ENCODE measurements at regions not wholly inside any gene's neighbourhood (a gene's known extent, or its start where the extent isn't known, plus 50 kb on each side); places are given as distances from the start of the nearest gene placed in this dataset.

- no peaks in the 10 kb centered on the region for H3K36me3 ChIP-seq (ENCODE audit: control insufficient read depth in 2 of 2, extremely low read depth in 1 of 2, insufficient read depth in 2 of 2, low read length in 2 of 2)
- no peak overlapping the region for H3K4me3 ChIP-seq (replicated peaks in 1 of 3; ENCODE audit: insufficient read depth in 1 of 3, low read depth in 1 of 3, low read length in 3 of 3)
- no peak overlapping the region for H2AFZ ChIP-seq (ENCODE audit: low read depth, low read length)
- intact Hi-C loops (cut with micrococcal nuclease): no loop called here
- DNase-seq (ENCODE audit: low read depth, low spot score) (no peak), FAIRE-seq (no peak)
- no peak overlapping the region for H3K9ac ChIP-seq (replicated peaks; ENCODE audit: extremely low read depth, insufficient read depth, low read length)
- no TSS peak for BruUV-seq (replicated peaks)
- H3K9me3 ChIP-seq (replicated peaks; ENCODE audit: control insufficient read depth, insufficient read depth, low read length): peaks cover 2% of the 10 kb centered on the region
- H3K4me1 ChIP-seq (ENCODE audit: control insufficient read depth, extremely low read depth, insufficient read depth, low read length): no peaks in the 10 kb centered on the region
- dilution Hi-C loops (cut with MboI; ENCODE audit: extremely low pct_ligation_motif_present, low sequenced_read_pairs): no loop called here
- no peaks in the 10 kb centered on the region for H3K9me1 ChIP-seq (replicated peaks; ENCODE audit: control insufficient read depth, extremely low read depth, insufficient read depth, low read length)
- H3K79me2 ChIP-seq (ENCODE audit: control insufficient read depth, insufficient read depth, low read length): no peaks in the 10 kb centered on the region
- no peak overlapping the region for H3K27ac ChIP-seq (ENCODE audit: insufficient read depth, low read depth, low read length)
- no peak overlapping the region for H3K4me2 ChIP-seq (ENCODE audit: insufficient read depth, low read length)
- H4K20me1 ChIP-seq (replicated peaks; ENCODE audit: control insufficient read depth, extremely low read depth, insufficient read depth, low read length): no peaks in the 10 kb centered on the region
- ChIA-PET POLR2A (no interaction called here), CTCF (no interaction called here)
- H3K27me3 ChIP-seq (ENCODE audit: control insufficient read depth in 2 of 2, insufficient read depth in 2 of 2, low read length in 2 of 2): no peaks in the 10 kb centered on the region
- TF ChIP-seq FOS (IDR thresholded peaks at IDR 0.05; ENCODE audit: borderline replicate concordance, insufficient read depth, low read length) (no peak), EZH2 (IDR thresholded peaks at IDR 0.05; ENCODE audit: borderline replicate concordance, low read depth, low read length, severe bottlenecking) (no peak), MAX (IDR thresholded peaks at IDR 0.05; ENCODE audit: insufficient read depth, insufficient read length) (no peak), JUN (IDR thresholded peaks at IDR 0.05; ENCODE audit: borderline replicate concordance, insufficient read depth, insufficient read length, low read depth) (no peak), POLR2AphosphoS5 (IDR thresholded peaks at IDR 0.05; ENCODE audit: insufficient read depth, low read depth, low read length) (no peak), POLR2A (IDR thresholded peaks at IDR 0.05; ENCODE audit: low read depth, low read length) (no peak), MYC (IDR thresholded peaks at IDR 0.05; ENCODE audit: low read depth, low read length) (no peak), GATA2 (IDR thresholded peaks at IDR 0.05; ENCODE audit: insufficient read depth, insufficient read length, low read depth, low read length) (no peak)
- TF ChIP-seq, protein P1, sequence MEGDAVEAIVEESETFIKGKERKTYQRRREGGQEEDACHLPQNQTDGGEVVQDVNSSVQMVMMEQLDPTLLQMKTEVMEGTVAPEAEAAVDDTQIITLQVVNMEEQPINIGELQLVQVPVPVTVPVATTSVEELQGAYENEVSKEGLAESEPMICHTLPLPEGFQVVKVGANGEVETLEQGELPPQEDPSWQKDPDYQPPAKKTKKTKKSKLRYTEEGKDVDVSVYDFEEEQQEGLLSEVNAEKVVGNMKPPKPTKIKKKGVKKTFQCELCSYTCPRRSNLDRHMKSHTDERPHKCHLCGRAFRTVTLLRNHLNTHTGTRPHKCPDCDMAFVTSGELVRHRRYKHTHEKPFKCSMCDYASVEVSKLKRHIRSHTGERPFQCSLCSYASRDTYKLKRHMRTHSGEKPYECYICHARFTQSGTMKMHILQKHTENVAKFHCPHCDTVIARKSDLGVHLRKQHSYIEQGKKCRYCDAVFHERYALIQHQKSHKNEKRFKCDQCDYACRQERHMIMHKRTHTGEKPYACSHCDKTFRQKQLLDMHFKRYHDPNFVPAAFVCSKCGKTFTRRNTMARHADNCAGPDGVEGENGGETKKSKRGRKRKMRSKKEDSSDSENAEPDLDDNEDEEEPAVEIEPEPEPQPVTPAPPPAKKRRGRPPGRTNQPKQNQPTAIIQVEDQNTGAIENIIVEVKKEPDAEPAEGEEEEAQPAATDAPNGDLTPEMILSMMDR (IDR thresholded peaks at IDR 0.05; ENCODE audit: extremely low read depth in 1 of 2, insufficient read depth in 1 of 2, low read depth in 1 of 2, low read length in 2 of 2): no peak
Measured at GRCh38 chr10:42149722-42150427, 488.5 kb downstream of the ZNF33B start.
